ENCODE measurements at regions not wholly inside any gene's neighbourhood (a gene's known extent, or its start where the extent isn't known, plus 50 kb on each side); places are given as distances from the start of the nearest gene placed in this dataset.
"Not testable (repeated sequence)": the region's sequence is repeated elsewhere in the genome, so short reads cannot be mapped to it uniquely, and the experiment has no call there.

- TF ChIP-seq CTCF, POLR2A (IDR thresholded peaks at IDR 0.05): not testable (repeated sequence)
Measured at GRCh38 chrY:17827155-17827554, 52.9 kb downstream of the CDY2B start.
